ENCODE measurements at regions not wholly inside any gene's neighbourhood (a gene's known extent, or its start where the extent isn't known, plus 50 kb on each side); places are given as distances from the start of the nearest gene placed in this dataset.

- BruUV-seq (replicated peaks) = no TSS peak
- no peaks in the 10 kb centered on the region for H3K9me3 ChIP-seq
- H3K4me1 Mint-ChIP-seq (ENCODE audit: low read depth, unreplicated experiment) = no peaks in the 10 kb centered on the region
- H3K36me3 ChIP-seq (ENCODE audit: control insufficient read depth, insufficient read depth, low read length) = no peaks in the 10 kb centered on the region
- H3K36me3 Mint-ChIP-seq (ENCODE audit: insufficient read depth, unreplicated experiment) = no peaks in the 10 kb centered on the region
- no peak overlapping the region for H3K27ac Mint-ChIP-seq (ENCODE audit: unreplicated experiment)
- TF ChIP-seq CTCF (IDR thresholded peaks at IDR 0.05; ENCODE audit: insufficient read depth in 1 of 2, low read depth in 1 of 2, low read length in 1 of 2, severe bottlenecking in 1 of 2, unreplicated experiment in 1 of 2) = no peak
- no peaks in the 10 kb centered on the region for H3K4me1 ChIP-seq
- POLR2A ChIA-PET = no interaction called here
- H3K9me3 Mint-ChIP-seq (ENCODE audit: unreplicated experiment) = no peaks in the 10 kb centered on the region
- no peak overlapping the region for H3K4me3 ChIP-seq (ENCODE audit: low read depth, low read length)
- no peaks in the 10 kb centered on the region for H3K27me3 ChIP-seq (replicated peaks; ENCODE audit: control insufficient read depth, insufficient read depth, low read length)
- peaks cover 34% of the 10 kb centered on the region for H3K27me3 Mint-ChIP-seq (ENCODE audit: insufficient read depth, unreplicated experiment)
- no peak for DNase-seq
- H3K4me3 Mint-ChIP-seq (ENCODE audit: unreplicated experiment) = no peak overlapping the region
- CTCF ChIA-PET = no interaction called here
- intact Hi-C loops (cut with micrococcal nuclease; ENCODE audit: unreplicated experiment) = no loop called here
Observed at GRCh38 chr1:29514361-29515169, 278.2 kb downstream of the PTPRU start.

- intact Hi-C loops (cut with micrococcal nuclease; ENCODE audit: unreplicated experiment) = no loop called here
- no TSS peak for BruUV-seq (replicated peaks)
- Histone ChIP-seq H3K36me3 (ENCODE audit: control insufficient read depth, insufficient read depth, low read length) (no peaks in the 10 kb centered on the region), H3K4me3 (ENCODE audit: low read depth, low read length) (no peak overlapping the region), H3K4me1 (no peaks in the 10 kb centered on the region), H3K27me3 (replicated peaks; ENCODE audit: control insufficient read depth, insufficient read depth, low read length) (no peaks in the 10 kb centered on the region), H3K9me3 (no peaks in the 10 kb centered on the region)
- Mint-ChIP-seq H3K27ac (ENCODE audit: unreplicated experiment) (no peak overlapping the region), H3K36me3 (ENCODE audit: insufficient read depth, unreplicated experiment) (no peaks in the 10 kb centered on the region), H3K4me1 (ENCODE audit: low read depth, unreplicated experiment) (no peaks in the 10 kb centered on the region), H3K4me3 (ENCODE audit: unreplicated experiment) (no peak overlapping the region), H3K9me3 (ENCODE audit: unreplicated experiment) (no peaks in the 10 kb centered on the region), H3K27me3 (ENCODE audit: insufficient read depth, unreplicated experiment) (peaks cover 32% of the 10 kb centered on the region)
- peak; percentile 25 to 58 for DNase-seq
- POLR2A ChIA-PET = no interaction called here
- TF ChIP-seq CTCF (IDR thresholded peaks at IDR 0.05; ENCODE audit: insufficient read depth in 1 of 2, low read depth in 1 of 2, low read length in 1 of 2, severe bottlenecking in 1 of 2, unreplicated experiment in 1 of 2) = peak in 1 of 2 experiments; percentile 9
- CTCF ChIA-PET = no interaction called here
Observed at GRCh38 chr1:29513357-29513756, 277.0 kb downstream of the PTPRU start.

GRCh38 chr1:29511436-29511835 lies 275.1 kb downstream of the PTPRU start:
- H3K27me3 Mint-ChIP-seq (ENCODE audit: insufficient read depth, unreplicated experiment) = peaks cover 32% of the 10 kb centered on the region
- H3K4me1 Mint-ChIP-seq (ENCODE audit: low read depth, unreplicated experiment) = no peaks in the 10 kb centered on the region
- no peaks in the 10 kb centered on the region for H3K36me3 Mint-ChIP-seq (ENCODE audit: insufficient read depth, unreplicated experiment)
- no peaks in the 10 kb centered on the region for H3K9me3 Mint-ChIP-seq (ENCODE audit: unreplicated experiment)
- Histone ChIP-seq H3K36me3 (ENCODE audit: control insufficient read depth, insufficient read depth, low read length) (no peaks in the 10 kb centered on the region), H3K4me3 (ENCODE audit: low read depth, low read length) (no peak overlapping the region), H3K27me3 (replicated peaks; ENCODE audit: control insufficient read depth, insufficient read depth, low read length) (no peaks in the 10 kb centered on the region), H3K4me1 (no peaks in the 10 kb centered on the region), H3K9me3 (no peaks in the 10 kb centered on the region)
- POLR2A ChIA-PET = no interaction called here
- BruUV-seq (replicated peaks) = no TSS peak
- no peak overlapping the region for H3K27ac Mint-ChIP-seq (ENCODE audit: unreplicated experiment)
- no peak for DNase-seq
- intact Hi-C loops (cut with micrococcal nuclease; ENCODE audit: unreplicated experiment) = no loop called here
- CTCF ChIA-PET = no interaction called here
- TF ChIP-seq CTCF (IDR thresholded peaks at IDR 0.05; ENCODE audit: insufficient read depth in 1 of 2, low read depth in 1 of 2, low read length in 1 of 2, severe bottlenecking in 1 of 2, unreplicated experiment in 1 of 2) = no peak
- H3K4me3 Mint-ChIP-seq (ENCODE audit: unreplicated experiment) = no peak overlapping the region
